ENCODE measurements at regions not wholly inside any gene's neighbourhood (a gene's known extent, or its start where the extent isn't known, plus 50 kb on each side); places are given as distances from the start of the nearest gene placed in this dataset.

DNA sequence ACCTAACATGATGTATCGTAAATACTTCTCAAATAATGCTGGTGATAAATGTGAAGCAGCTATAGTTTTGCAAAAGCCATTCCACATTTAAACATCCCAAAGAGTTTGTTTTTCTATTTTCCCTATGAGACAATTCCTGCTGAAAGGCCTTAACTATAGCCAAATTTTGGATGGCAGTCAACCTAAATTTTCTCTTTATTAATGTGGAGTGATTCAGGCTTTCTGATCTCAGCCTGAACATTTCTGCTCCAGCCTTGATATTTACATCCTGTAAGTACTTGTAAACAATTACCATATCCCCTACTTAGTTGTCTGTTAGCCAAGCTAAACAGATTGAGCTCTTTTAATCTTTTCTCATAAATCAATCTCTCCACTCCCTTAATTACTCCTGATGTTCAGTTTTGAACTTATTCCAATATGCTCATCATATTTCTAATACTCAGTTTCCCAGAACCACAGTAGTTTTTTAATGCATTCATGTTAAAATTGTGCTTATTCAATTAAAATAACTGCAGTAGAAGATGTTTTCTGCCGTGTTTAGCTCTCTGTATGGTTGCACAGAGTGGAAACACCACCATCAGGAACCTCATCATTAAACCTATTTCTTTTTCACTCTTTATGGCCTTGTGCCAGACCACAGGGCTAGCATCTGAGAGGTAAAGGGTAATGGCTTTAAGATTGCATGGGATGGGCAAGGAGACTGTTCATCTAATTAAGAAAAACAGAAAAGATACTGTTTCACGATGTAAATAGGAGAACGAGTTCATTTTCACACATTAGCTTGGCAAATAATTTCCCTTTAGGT lies 1235.2 kb upstream of the SLC10A2 start:
- ATAC-seq, result no peak
- H3K27ac Mint-ChIP-seq, result no peak overlapping the region
- H3K36me3 Mint-ChIP-seq, result no peaks in the 10 kb centered on the region

DNA sequence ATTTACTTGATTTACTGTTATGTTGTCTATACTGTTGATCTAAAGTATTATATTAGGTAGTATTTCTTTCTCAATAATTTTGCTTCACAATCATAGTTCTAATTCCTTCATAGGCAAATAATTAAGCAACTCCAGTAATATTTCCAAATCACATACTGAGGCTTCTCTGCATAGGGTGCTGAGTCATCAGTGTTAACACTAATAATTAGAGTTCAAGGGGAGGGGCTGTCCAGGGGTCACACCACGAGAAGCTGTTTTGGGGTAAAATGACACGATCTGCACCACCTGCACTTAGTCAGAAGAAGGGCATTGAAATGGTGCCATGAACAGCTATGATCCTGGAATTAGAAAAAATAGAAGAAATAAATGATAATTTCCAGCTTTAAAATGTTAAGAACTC lies 1230.9 kb upstream of the SLC10A2 start:
- H3K36me3 Mint-ChIP-seq, result peaks cover 0 to 4% of the 10 kb centered on the region in 2 donors
- no peak overlapping the region for H3K27ac Mint-ChIP-seq
- ATAC-seq (no peak), DNase-seq (ENCODE audit: low spot score in 2 of 2) (no peak)
- H3K9me3 Mint-ChIP-seq, result peaks cover 4 to 6% of the 10 kb centered on the region in 2 donors

More for the DNA sequence above, 1235.2 kb upstream of the SLC10A2 start:
- H3K9me3 Mint-ChIP-seq, result peaks cover 2% of the 10 kb centered on the region in 2 donors
- no peak for DNase-seq (ENCODE audit: low spot score in 2 of 2)

DNA sequence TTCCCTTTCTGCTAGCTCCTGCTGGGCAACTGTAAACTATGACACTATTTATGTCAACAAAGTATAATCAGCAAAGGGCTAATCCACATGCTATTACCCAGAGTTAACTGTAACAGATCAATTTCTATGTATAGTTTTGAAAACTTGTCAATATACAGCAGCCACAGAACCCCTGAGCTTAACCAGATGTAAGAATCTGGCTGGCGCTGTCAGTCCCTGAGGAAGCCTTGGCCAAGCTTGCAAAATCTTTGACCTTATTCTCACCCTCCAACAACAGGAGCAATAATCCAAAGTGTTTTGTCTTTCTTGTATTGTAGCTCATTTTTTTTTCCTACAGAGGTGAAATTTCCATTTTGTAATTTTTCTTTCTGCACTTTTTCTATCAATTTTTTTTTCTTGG lies 1230.1 kb upstream of the SLC10A2 start:
- ATAC-seq, result no peak
- DNase-seq (ENCODE audit: low spot score in 2 of 2), result no peak
- H3K9me3 Mint-ChIP-seq, result peaks cover 4 to 6% of the 10 kb centered on the region in 2 donors
- H3K27ac Mint-ChIP-seq, result no peak overlapping the region
- peaks cover 0 to 4% of the 10 kb centered on the region in 2 donors for H3K36me3 Mint-ChIP-seq

GRCh38 chr13:104295537-104295936 lies 1229.3 kb upstream of the SLC10A2 start:
- Mint-ChIP-seq H3K9me3 (peaks cover 4 to 6% of the 10 kb centered on the region in 2 donors), H3K27ac (no peak overlapping the region), H3K36me3 (peaks cover 0 to 4% of the 10 kb centered on the region in 2 donors)
- DNase-seq (ENCODE audit: low spot score in 2 of 2) (no peak), ATAC-seq (no peak)

GRCh38 chr13:104289400-104289799 lies 1223.2 kb upstream of the SLC10A2 start:
- ATAC-seq (no peak), DNase-seq (ENCODE audit: low spot score in 2 of 2) (no peak)
- Mint-ChIP-seq H3K27ac (no peak overlapping the region), H3K9me3 (peaks cover 0 to 4% of the 10 kb centered on the region in 2 donors), H3K36me3 (no peaks in the 10 kb centered on the region)

DNA sequence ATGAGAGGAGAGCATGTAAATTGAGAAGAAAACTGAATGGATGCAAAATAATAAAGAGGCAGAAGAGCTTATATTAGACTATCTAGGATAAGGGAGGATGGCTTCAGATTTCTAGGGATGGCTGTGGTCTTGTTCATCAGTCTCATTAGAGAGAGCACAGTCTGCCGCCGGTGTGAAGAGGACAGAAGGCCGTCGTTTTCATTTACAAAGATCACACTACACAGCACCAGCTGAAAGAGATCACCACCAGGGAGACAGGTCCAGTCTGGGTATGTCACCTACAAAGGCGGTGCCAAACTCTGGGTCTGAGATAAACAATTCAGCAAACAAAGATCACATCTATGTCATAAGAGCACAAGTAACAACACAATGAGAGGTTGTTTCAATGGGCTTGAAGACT lies 1222.3 kb upstream of the SLC10A2 start:
- no peak overlapping the region for H3K27ac Mint-ChIP-seq
- no peak for DNase-seq (ENCODE audit: low spot score in 2 of 2)
- H3K36me3 Mint-ChIP-seq, result no peaks in the 10 kb centered on the region
- no peak for ATAC-seq
- peaks cover 0 to 4% of the 10 kb centered on the region in 2 donors for H3K9me3 Mint-ChIP-seq

GRCh38 chr13:104286566-104287290 lies 1220.5 kb upstream of the SLC10A2 start:
- peaks cover 0 to 4% of the 10 kb centered on the region in 2 donors for H3K9me3 Mint-ChIP-seq
- no peaks in the 10 kb centered on the region for H3K36me3 Mint-ChIP-seq
- DNase-seq (ENCODE audit: low spot score in 2 of 2), result no peak
- no peak for ATAC-seq
- H3K27ac Mint-ChIP-seq, result no peak overlapping the region

- no peaks in the 10 kb centered on the region for H3K36me3 Mint-ChIP-seq
Observed at GRCh38 chr13:104281910-104282309, 1215.7 kb upstream of the SLC10A2 start.

GRCh38 chr13:104270731-104271130 lies 1204.5 kb upstream of the SLC10A2 start:
- H3K36me3 Mint-ChIP-seq, result no peaks in the 10 kb centered on the region
- DNase-seq (ENCODE audit: low spot score in 2 of 2) (no peak), ATAC-seq (no peak)
- peaks cover 11 to 12% of the 10 kb centered on the region in 2 donors for H3K9me3 Mint-ChIP-seq
- H3K27ac Mint-ChIP-seq, result no peak overlapping the region

More at GRCh38 chr13:104281910-104282309, 1215.7 kb upstream of the SLC10A2 start:
- Mint-ChIP-seq H3K9me3 (peaks cover 0 to 4% of the 10 kb centered on the region in 2 donors), H3K27ac (no peak overlapping the region)
- ATAC-seq, result no peak
- DNase-seq (ENCODE audit: low spot score in 2 of 2), result no peak

DNA sequence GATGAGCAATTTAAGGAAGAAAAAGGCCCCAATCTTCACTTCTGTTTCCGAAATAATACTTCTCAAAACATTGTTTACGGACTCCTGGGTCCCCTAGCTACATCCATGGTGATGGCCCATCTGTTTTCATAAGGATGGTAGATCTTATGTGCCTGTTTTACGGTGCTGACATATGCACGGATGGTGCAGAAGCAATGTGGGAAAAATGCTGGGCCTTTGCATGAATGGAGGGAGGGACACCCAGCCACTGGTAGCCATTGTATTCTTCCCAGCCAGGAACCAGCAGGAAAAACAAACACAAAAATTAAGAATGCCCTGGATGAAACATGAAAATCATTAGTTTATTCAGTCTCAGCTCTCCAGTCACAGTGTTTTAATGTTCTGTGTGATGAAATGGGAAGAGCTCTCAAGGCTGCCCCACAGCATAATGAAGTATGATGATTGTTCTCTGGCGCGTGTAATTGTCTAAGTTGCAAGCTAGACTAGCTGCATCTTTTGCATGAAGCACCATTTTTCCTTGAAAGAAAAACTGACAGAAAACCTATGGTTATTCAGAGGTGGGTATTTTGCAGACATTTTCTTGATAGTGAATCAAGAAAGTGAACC lies 1201.1 kb upstream of the SLC10A2 start:
- no peak for ATAC-seq
- DNase-seq (ENCODE audit: low spot score in 2 of 2), result no peak
- Mint-ChIP-seq H3K27ac (no peak overlapping the region), H3K36me3 (no peaks in the 10 kb centered on the region), H3K9me3 (peaks cover 8 to 11% of the 10 kb centered on the region in 2 donors)

DNA sequence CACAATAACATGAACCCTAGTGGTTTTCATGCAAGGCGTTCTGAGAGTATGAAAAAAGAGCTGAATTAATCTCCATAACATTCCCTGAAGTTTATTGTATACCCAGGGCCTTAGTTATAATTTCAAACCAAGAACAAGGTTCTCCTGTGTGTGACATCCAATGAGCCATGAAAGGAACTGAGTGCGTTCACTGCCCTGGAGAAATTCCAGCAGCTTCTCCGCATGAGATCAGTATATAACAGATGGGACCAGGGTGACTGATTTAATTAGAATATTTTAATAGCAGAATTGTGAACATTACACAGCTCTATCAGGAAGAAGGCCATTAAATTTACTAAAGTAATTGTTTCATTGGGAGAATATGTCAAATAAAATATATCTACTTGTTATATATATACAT lies 1190.5 kb upstream of the SLC10A2 start:
- ATAC-seq, result no peak
- Mint-ChIP-seq H3K36me3 (no peaks in the 10 kb centered on the region), H3K27ac (no peak overlapping the region), H3K9me3 (peaks cover 8 to 13% of the 10 kb centered on the region in 2 donors)
- DNase-seq (ENCODE audit: low spot score in 2 of 2), result no peak

GRCh38 chr13:104253063-104253680 lies 1187.0 kb upstream of the SLC10A2 start:
- DNase-seq (ENCODE audit: low spot score in 2 of 2), result no peak

DNA sequence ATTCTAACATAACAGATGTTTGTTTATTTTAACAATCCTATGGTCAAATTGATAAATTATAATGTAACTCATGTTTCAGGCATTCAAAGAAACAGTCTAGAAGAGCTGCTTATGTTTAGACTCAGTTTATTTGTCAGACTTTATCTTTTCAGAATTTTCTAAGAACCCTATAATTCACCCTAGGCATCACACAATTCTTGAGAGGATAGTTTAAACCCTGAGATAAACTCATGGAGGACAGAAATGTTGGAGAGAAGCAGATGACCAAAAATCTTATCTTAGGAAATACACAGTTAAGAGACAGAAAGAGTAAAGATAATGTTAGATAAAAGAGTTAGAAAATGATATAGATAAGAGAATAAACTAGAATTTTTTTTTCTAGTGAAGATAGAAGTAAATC lies 1185.7 kb upstream of the SLC10A2 start:
- Mint-ChIP-seq H3K36me3 (no peaks in the 10 kb centered on the region), H3K9me3 (peaks cover 8 to 9% of the 10 kb centered on the region in 2 donors), H3K27ac (no peak overlapping the region)
- DNase-seq (ENCODE audit: low spot score in 2 of 2), result no peak
- no peak for ATAC-seq

More at GRCh38 chr13:104253063-104253680, 1187.0 kb upstream of the SLC10A2 start:
- no peaks in the 10 kb centered on the region for H3K36me3 Mint-ChIP-seq
- H3K27ac Mint-ChIP-seq, result no peak overlapping the region
- H3K9me3 Mint-ChIP-seq, result peaks cover 8 to 9% of the 10 kb centered on the region in 2 donors
- no peak for ATAC-seq

GRCh38 chr13:104246955-104247354 lies 1180.7 kb upstream of the SLC10A2 start:
- ATAC-seq (no peak), DNase-seq (ENCODE audit: low spot score in 2 of 2) (no peak)
- H3K36me3 Mint-ChIP-seq, result no peaks in the 10 kb centered on the region
- no peak overlapping the region for H3K27ac Mint-ChIP-seq
- no peaks in the 10 kb centered on the region for H3K9me3 Mint-ChIP-seq

DNA sequence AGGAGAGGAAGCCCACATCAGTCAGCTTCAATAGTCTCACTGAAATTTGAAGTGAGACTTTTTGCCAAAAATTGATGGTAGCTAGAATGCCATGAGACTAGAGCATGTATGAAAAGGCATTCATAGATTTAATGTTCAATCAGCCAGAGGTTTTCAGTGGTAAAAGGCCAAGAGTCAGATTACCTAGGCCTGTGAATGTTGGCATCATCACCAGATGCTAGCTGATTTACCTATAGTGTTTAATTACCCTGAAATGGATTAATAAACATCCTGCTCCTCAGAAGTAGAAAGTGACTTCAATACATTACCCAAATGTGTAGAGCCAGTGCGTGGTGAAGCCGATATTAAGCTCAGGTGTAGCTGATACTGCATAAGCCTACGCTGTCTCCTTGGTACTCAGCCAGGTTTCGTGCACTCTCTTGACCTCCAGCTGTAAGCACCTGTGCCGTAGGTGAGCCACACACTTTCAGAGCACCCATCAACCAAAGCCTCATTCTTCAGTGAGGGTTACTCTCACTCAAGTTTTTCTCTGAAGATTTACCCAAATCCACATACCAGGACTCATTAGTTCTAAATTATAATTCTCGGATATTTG lies 1140.3 kb upstream of the SLC10A2 start:
- no peak for DNase-seq (ENCODE audit: low spot score in 2 of 2)
- H3K9me3 Mint-ChIP-seq, result peaks cover 13 to 16% of the 10 kb centered on the region in 2 donors
- no peak for ATAC-seq
- no peak overlapping the region for H3K27ac Mint-ChIP-seq
- peaks cover 0 to 13% of the 10 kb centered on the region in 2 donors for H3K36me3 Mint-ChIP-seq

- ATAC-seq, result no peak
- Mint-ChIP-seq H3K27ac (no peak overlapping the region), H3K36me3 (peaks cover 0 to 13% of the 10 kb centered on the region in 2 donors), H3K9me3 (peaks cover 13 to 16% of the 10 kb centered on the region in 2 donors)
- no peak for DNase-seq (ENCODE audit: low spot score in 2 of 2)
Observed at GRCh38 chr13:104204177-104204576, 1138.0 kb upstream of the SLC10A2 start.

Measured in activated naive CD4-positive, alpha-beta T cell treated with anti-CD3 and anti-CD28 coated beads, Interleukin-2, amount 50 U/mL, for 72 hours (primary cell).